T-helper 2 cell treated with Interferon-gamma antibody and Interleukin-4, amounts not matched to agents 5 μg/mL and 100 μg/mL, for 36 hours (primary cell): ENCODE measurements at regions not wholly inside any gene's neighbourhood (a gene's known extent, or its start where the extent isn't known, plus 50 kb on each side); places are given as distances from the start of the nearest gene placed in this dataset.
A peak's percentile ranks its signal among the peaks of the same experiment; 100 is the strongest.

Experiments used
- DNase-seq: peaks from one replicate; pipeline ENCODE4 v3.0.0; 2021; ENCODE audit warnings: low spot score
- H3K27ac Mint-ChIP-seq: one replicate; pipeline ENCODE4 v1.8.0; 2021; ENCODE audit warnings: mild to moderate bottlenecking, mixed read lengths
- H3K27me3 Mint-ChIP-seq: one replicate; pipeline ENCODE4 v1.8.0; 2021; ENCODE audit warnings: low read depth, mixed read lengths
- H3K36me3 Mint-ChIP-seq: one replicate; pipeline ENCODE4 v1.8.0; 2021; ENCODE audit warnings: low read depth, mixed read lengths
- H3K4me1 Mint-ChIP-seq: one replicate; pipeline ENCODE4 v1.8.0; 2021; ENCODE audit warnings: low read depth, mixed read lengths
- H3K4me3 Mint-ChIP-seq: one replicate; pipeline ENCODE4 v1.8.0; 2022; ENCODE audit warnings: mild to moderate bottlenecking, moderate library complexity, mixed read lengths
- H3K9me3 Mint-ChIP-seq: one replicate; pipeline ENCODE4 v1.8.0; 2021; ENCODE audit warnings: mixed read lengths

DNA sequence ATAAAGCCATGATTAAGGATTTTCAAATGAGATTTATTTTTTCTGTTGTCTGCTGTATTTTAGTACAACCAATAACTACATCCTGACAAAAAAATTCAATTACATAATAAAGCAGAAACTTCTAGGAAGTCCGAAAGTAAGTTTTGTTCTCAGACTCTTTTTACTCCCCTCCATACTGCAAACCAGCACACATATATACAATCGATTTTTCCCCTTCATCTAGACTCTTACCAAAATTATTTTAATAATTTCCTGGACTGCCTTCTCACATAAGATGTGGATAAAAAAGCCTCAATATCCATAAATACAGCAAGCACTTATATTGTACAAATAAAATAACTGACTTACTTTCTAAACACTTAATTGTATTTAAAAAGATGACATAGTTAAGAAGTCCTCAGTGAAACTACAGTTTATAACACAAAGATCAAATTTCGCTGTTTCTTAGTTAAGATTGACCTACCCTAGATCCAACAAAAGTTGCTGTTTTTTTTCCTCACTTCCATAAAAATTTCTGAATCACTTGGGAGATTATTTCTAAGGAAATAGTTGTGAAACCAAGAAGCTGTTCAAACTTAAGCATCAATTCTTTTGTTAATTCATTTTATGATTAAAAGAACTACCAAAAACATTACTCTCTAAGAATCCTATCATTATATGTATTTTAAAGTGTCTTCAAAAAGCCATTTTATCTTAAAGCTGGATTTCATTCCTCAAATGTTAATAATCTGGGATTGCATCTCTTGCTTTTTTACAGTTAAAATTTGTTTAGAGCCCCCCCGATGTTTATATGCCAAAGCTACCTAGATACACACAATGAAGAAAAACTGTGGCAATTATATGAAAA, 74.7 kb upstream of the IFNE start:
- Mint-ChIP-seq H3K27me3 (peaks cover 56% of the 10 kb centered on the region), H3K27ac (no peak overlapping the region), H3K36me3 (no peaks in the 10 kb centered on the region), H3K4me1 (peaks cover 13% of the 10 kb centered on the region), H3K9me3 (no peaks in the 10 kb centered on the region), H3K4me3 (no peak overlapping the region)
- no peak for DNase-seq

DNA sequence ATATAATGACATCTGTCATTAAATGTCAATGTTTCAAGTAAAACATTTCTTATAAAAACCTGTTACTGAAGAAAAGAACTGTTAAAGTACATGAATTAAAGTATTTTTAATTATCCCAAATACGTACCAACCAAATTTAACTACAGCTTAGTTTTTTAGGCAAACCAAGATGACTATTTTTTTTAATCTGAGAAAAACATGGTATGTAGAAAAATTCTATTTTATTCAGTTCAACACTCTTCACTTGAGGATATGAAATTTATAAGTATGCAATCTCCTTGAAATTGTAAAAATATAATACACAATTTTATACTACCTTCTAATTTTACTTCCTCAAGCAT, 75.3 kb upstream of the IFNE start:
- H3K36me3 Mint-ChIP-seq: no peaks in the 10 kb centered on the region
- no peak overlapping the region for H3K27ac Mint-ChIP-seq
- H3K9me3 Mint-ChIP-seq: no peaks in the 10 kb centered on the region
- peaks cover 55% of the 10 kb centered on the region for H3K27me3 Mint-ChIP-seq
- no peak for DNase-seq
- no peak overlapping the region for H3K4me3 Mint-ChIP-seq
- H3K4me1 Mint-ChIP-seq: peaks cover 13% of the 10 kb centered on the region

DNA sequence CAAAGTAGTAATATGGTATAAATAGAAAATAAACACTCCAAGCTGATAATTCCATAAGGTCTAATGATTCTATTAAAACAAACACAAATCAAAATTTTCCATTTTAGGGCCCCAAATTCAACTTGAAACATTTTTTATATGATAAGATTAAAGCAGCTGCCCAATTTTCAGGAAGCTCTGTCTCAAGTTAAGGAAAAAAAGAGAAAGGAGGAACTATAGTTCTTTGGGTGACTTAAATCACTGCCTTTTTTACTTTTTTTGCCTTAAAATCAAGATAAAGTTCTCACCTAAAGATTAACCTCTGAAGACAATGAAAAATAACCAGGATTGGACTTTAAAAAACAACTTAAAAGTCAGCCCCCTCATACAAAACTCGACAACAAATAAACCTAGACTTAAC, 76.0 kb upstream of the IFNE start:
- Mint-ChIP-seq H3K27me3 (peaks cover 55% of the 10 kb centered on the region), H3K4me1 (peaks cover 13% of the 10 kb centered on the region), H3K27ac (no peak overlapping the region), H3K4me3 (peak overlapping the region; percentile 93), H3K9me3 (no peaks in the 10 kb centered on the region), H3K36me3 (no peaks in the 10 kb centered on the region)
- no peak for DNase-seq

DNA sequence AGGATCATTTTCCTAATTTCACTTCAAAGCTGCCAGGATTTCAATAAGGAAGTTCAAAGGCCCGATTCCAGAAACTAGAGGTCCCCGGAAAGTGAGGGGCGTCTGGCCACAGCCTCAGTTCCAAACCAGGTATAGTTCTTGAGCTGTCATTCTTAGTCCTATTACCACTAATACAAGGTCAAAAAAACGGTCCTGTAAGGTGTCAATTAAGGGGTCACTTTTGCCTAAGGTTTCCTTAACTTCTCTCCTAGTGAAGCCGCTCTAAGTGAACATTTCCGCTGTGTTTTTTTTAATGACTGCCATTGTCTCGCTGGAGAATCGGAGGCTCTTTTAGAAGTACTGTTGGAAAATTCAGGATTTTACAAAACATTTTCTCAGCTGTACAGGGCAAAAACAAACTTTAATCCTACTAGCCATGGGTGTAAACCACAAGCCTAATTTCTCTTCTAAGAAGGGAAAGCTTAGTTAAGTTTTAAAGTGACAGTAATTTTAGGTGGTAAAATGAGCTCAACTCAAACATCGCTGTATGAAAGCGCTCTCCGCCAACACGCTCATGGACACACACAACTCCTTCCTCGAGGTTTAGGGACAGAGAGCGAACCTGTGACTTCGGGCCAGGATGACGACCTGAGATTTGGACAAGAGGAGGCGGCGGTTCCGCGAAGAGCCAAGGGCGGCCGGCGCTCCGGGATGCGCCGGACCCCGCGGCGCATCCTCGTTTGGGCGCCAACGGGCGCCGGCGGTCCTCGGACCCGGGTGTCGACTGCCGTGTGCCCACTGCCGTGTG, 76.7 kb upstream of the IFNE start:
- no peak for DNase-seq
- no peaks in the 10 kb centered on the region for H3K36me3 Mint-ChIP-seq
- H3K9me3 Mint-ChIP-seq: no peaks in the 10 kb centered on the region
- peaks cover 14% of the 10 kb centered on the region for H3K4me1 Mint-ChIP-seq
- peaks cover 58% of the 10 kb centered on the region for H3K27me3 Mint-ChIP-seq
- peak overlapping the region; percentile 93 for H3K4me3 Mint-ChIP-seq
- no peak overlapping the region for H3K27ac Mint-ChIP-seq

DNA sequence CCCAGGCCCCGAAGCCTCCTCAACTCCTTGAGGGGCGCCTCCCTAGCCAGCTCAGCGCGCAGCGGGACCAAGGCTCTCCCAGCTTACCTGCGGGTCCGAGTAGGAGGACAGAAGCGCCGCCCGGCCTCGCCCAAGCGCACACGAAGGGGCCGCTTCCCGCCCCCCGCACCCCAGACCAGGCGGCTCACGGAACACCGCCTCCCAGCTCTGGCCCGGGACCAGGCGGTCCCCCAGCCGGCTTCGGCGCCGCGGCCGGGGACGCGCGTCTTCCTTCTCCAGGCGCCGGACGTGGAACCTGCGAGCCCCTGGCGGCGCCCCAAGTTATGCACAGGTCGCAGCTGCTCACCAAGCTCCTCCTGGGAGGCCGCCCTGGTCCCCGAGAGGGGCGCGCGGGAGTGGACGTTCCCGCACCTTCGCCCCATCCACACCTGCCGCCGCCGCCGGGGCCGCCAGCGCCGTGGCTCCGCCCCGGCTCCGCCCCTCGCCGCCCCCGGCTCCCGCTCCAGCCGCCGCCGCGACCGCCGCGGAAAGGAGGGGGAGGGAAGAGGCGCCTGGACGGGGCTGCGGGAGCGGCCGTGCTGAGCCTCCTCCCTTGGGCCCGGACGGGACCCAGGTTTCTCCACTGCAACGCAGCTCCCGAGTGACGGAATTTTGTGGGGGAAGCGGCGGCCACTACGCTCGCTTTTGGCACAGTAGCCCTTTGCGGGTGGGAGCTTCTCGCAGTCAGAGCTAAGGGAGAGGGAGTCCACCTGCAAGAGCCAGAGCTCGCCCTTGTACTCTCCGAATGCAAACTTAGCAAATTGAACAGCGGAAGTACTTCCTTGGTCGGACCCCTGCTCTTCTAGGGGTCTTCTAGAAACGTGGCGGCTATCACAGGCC, 77.5 kb upstream of the IFNE start:
- Mint-ChIP-seq H3K27me3 (peaks cover 65% of the 10 kb centered on the region), H3K4me1 (peaks cover 19% of the 10 kb centered on the region)

DNA sequence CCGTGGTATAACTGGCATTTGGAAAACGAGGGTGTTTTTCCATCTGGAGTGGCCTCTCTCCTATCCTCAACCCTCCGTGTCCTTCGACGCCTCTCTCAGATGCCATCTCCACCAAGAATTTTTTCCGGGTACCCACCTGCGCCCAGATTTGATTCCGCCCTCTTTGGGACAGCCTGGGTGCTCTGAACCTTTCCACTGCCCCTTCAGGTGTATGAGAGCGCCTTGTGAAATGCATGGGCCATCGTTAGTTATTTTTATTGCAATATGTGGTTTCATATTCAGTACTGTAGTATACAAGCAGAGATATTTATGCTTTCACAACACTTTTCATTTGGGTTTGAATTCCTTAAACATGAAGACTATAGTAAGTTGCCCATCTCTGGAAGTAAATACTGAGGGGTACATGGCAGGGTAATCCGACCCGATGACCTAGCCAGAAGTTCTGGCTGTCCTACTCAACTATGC, 78.2 kb upstream of the IFNE start:
- H3K27ac Mint-ChIP-seq: no peak overlapping the region
- no peaks in the 10 kb centered on the region for H3K36me3 Mint-ChIP-seq
- DNase-seq: no peak
- peaks cover 62% of the 10 kb centered on the region for H3K27me3 Mint-ChIP-seq
- H3K9me3 Mint-ChIP-seq: no peaks in the 10 kb centered on the region
- peak overlapping the region; percentile 81 for H3K4me3 Mint-ChIP-seq
- H3K4me1 Mint-ChIP-seq: peaks cover 19% of the 10 kb centered on the region

More for the DNA sequence above, 77.5 kb upstream of the IFNE start:
- DNase-seq: peak; percentile 41
- Mint-ChIP-seq H3K4me3 (peak overlapping the region; percentile 81), H3K27ac (no peak overlapping the region), H3K9me3 (no peaks in the 10 kb centered on the region), H3K36me3 (no peaks in the 10 kb centered on the region)

DNA sequence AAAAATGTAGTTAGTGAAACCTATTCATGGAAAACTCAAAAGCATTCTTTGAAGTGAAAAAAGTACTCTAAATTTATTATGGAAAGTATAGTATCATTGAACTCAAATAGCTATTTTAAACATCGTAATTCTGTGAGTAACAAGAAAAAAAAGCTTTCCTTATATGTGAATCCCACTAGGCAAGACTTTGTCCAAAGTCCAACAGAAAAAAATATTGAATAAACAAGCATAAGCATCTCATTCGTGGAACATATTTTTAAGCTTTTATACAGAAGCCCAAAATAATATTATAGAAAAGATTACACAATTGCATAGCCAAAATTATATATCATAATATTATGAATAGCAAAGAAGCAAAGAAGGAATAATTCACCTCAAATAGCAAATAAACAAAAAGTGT, 79.4 kb upstream of the IFNE start:
- no peak for DNase-seq
- peaks cover 19% of the 10 kb centered on the region for H3K4me1 Mint-ChIP-seq
- H3K27me3 Mint-ChIP-seq: peaks cover 64% of the 10 kb centered on the region
- no peak overlapping the region for H3K27ac Mint-ChIP-seq
- H3K9me3 Mint-ChIP-seq: no peaks in the 10 kb centered on the region
- no peaks in the 10 kb centered on the region for H3K36me3 Mint-ChIP-seq
- no peak overlapping the region for H3K4me3 Mint-ChIP-seq

DNA sequence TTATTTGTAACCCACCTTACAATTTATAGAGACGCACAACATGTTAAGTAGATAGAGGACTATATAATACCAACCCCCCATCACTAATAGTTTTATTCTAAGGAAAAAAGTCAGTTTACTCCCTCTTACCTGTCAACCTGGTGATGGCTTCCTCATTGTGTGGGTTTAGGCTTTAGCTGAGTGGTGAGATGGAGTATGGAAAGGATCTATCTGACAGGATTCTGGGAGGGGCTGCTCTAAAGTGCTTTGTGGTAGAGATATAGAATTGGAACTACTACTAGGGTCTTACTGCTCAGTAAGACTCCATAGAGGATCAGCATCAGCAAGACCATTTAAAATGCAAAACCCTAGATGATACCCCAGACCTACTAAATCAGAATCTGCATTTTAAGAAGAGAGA, 82.1 kb upstream of the IFNE start:
- Mint-ChIP-seq H3K4me3 (no peak overlapping the region), H3K36me3 (no peaks in the 10 kb centered on the region), H3K27me3 (peaks cover 60% of the 10 kb centered on the region), H3K27ac (no peak overlapping the region), H3K4me1 (peaks cover 9% of the 10 kb centered on the region), H3K9me3 (no peaks in the 10 kb centered on the region)
- DNase-seq: no peak

DNA sequence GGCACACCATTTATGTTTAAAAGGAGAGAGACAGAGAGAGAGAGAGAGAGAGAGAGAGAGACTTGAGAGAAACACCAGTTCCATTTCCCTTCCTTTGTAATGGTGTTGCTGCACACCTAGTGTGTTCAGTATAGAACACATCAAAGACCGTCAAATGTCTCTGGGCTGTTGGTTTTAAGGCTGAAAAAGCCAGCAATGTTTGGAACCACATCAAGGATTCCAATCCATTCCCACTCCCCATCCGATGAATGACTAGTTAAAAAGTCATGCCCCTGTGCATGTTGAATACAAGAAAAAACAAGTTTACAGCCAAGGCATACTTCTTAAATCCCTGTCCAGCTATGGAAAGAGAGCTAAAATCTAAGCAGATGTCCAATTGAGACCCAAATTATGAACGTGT, 83.0 kb upstream of the IFNE start:
- H3K27me3 Mint-ChIP-seq: peaks cover 58% of the 10 kb centered on the region
- H3K4me3 Mint-ChIP-seq: no peak overlapping the region
- no peak overlapping the region for H3K27ac Mint-ChIP-seq
- no peak for DNase-seq
- H3K36me3 Mint-ChIP-seq: no peaks in the 10 kb centered on the region
- H3K4me1 Mint-ChIP-seq: peaks cover 8% of the 10 kb centered on the region
- H3K9me3 Mint-ChIP-seq: no peaks in the 10 kb centered on the region

DNA sequence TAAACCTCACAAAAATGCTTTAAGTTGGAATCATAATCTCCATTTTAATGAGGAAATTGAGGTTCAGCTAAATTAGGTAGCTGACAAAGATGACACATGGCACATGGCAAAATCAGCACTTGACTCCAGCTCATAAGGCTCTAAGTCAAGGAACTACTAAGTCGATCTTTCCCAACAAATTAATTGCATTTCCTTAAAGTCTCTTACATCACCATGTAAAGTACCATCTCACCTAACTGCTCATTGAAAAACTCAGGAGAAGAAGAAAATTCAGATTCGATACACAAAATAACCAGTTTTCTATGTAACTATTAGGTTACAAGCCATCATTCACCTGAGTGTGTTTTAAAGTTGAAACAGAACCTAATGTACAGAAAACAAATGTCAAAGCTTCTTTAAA, 85.8 kb upstream of the IFNE start:
- Mint-ChIP-seq H3K4me1 (peaks cover 6% of the 10 kb centered on the region), H3K4me3 (no peak overlapping the region), H3K9me3 (no peaks in the 10 kb centered on the region), H3K36me3 (no peaks in the 10 kb centered on the region), H3K27ac (no peak overlapping the region), H3K27me3 (peaks cover 68% of the 10 kb centered on the region)
- DNase-seq: no peak

DNA sequence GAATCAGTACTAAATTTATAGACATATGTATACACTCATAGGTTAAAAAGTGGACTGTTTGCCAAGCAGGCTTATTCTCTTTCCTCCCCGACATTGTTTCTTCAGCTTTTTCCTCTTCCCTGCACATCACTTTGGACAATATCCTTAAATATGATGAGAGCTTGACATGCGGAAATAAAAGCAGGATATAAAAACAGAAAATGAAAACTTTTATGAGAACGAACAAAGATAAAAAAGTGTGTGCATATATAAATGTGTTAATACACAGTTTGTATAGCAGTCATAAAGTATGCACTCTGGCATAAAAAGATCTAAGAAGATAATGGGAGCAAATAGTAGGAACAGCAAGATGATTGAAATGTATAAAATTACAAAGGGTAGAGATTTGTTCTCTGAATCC, 86.4 kb upstream of the IFNE start:
- Mint-ChIP-seq H3K27ac (no peak overlapping the region), H3K4me1 (peaks cover 6% of the 10 kb centered on the region), H3K36me3 (no peaks in the 10 kb centered on the region), H3K4me3 (no peak overlapping the region), H3K9me3 (no peaks in the 10 kb centered on the region), H3K27me3 (peaks cover 72% of the 10 kb centered on the region)
- no peak for DNase-seq

DNA sequence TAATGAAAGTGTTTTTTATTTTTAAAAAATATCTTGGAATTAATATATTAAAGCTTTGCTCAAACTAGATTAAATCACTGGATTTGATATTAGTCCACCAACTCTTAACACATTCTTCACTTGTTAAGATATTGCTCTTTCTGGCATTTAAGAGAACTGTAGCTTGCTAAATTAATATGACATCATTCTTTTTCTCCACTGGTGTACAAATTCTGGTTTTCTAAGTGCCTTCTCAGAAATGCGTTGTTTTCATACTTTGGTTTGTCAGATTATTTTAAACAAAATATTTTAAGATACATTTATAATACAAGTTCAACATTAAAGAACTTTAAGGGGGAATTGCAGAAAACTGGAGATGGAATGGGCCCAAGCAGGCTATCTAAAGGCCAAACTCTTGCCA, 87.6 kb upstream of the IFNE start:
- no peaks in the 10 kb centered on the region for H3K4me1 Mint-ChIP-seq
- H3K36me3 Mint-ChIP-seq: no peaks in the 10 kb centered on the region
- H3K27ac Mint-ChIP-seq: no peak overlapping the region
- DNase-seq: no peak
- H3K4me3 Mint-ChIP-seq: no peak overlapping the region
- no peaks in the 10 kb centered on the region for H3K9me3 Mint-ChIP-seq
- H3K27me3 Mint-ChIP-seq: peaks cover 67% of the 10 kb centered on the region

DNA sequence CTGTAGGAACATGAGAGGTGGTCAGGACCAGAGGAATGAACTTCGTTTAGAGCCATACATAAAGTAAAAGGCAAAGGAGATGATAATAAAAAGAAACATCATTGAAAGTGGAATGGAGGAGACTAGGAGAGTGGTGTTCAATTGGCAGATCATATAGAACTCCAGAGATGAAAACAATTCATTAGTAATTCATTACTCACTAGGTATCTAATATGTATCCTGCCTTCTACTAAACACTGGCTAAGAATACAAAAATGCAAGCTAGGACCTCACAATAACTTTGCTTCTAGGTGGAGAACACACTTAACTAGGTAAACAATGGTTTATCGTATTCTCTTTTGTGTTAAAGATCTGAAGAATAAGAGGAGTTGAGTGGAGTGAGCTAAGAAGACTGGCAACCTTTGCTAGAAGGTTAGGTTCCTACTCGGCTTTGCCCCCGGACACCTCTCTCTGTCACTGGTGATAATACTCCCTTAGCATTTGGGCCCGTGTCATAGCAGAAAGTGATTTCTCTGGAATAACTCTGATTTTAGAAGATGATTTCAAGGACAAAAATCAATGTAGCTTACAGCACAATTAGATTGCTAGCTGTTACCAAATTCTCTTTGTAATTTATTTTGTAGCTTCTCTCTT, 88.6 kb upstream of the IFNE start:
- H3K9me3 Mint-ChIP-seq: no peaks in the 10 kb centered on the region
- peaks cover 64% of the 10 kb centered on the region for H3K27me3 Mint-ChIP-seq
- no peak overlapping the region for H3K4me3 Mint-ChIP-seq
- no peaks in the 10 kb centered on the region for H3K4me1 Mint-ChIP-seq
- H3K27ac Mint-ChIP-seq: no peak overlapping the region
- H3K36me3 Mint-ChIP-seq: no peaks in the 10 kb centered on the region
- no peak for DNase-seq
